ENCODE measurements at regions not wholly inside any gene's neighbourhood (a gene's known extent, or its start where the extent isn't known, plus 50 kb on each side); places are given as distances from the start of the nearest gene placed in this dataset.

- no peak overlapping the region for H3K4me3 ChIP-seq
- intact Hi-C loops (cut with DNase I; ENCODE audit: low total_unique reads), result no loop called here
Observed at GRCh38 chr20:10846766-10847165, 173.0 kb upstream of the JAG1 start.

GRCh38 chr20:10848810-10849370, 175.1 kb upstream of the JAG1 start:
- Histone ChIP-seq H3K4me3 (no peak overlapping the region), H3K4me1 (no peaks in the 10 kb centered on the region), H3K9me3 (no peaks in the 10 kb centered on the region), H3K27me3 (no peaks in the 10 kb centered on the region), H3K27ac (peak overlapping the region in 1 of 2 donors; percentile 57), H3K36me3 (no peaks in the 10 kb centered on the region)
- DNase-seq, result peak; percentile 28 to 35
- intact Hi-C loops (cut with DNase I; ENCODE audit: low total_unique reads), result no loop called here
- no peak for TF ChIP-seq CTCF (IDR thresholded peaks at IDR 0.05)
- no peak for TF ChIP-seq POLR2A (IDR thresholded peaks at IDR 0.05)

More at GRCh38 chr20:10846766-10847165, 173.0 kb upstream of the JAG1 start:
- TF ChIP-seq CTCF (IDR thresholded peaks at IDR 0.05) (no peak), POLR2A (IDR thresholded peaks at IDR 0.05) (no peak)
- no peaks in the 10 kb centered on the region for H3K27me3 ChIP-seq
- DNase-seq, result no peak
- H3K36me3 ChIP-seq, result no peaks in the 10 kb centered on the region
- H3K27ac ChIP-seq, result no peak overlapping the region
- H3K9me3 ChIP-seq, result no peaks in the 10 kb centered on the region
- H3K4me1 ChIP-seq, result no peaks in the 10 kb centered on the region

GRCh38 chr20:10853176-10853575, 179.4 kb upstream of the JAG1 start:
- TF ChIP-seq CTCF (IDR thresholded peaks at IDR 0.05) (no peak), POLR2A (IDR thresholded peaks at IDR 0.05) (no peak)
- intact Hi-C loops (cut with DNase I; ENCODE audit: low total_unique reads), result no loop called here
- peaks cover 0 to 11% of the 10 kb centered on the region in 2 donors for H3K4me1 ChIP-seq
- no peak overlapping the region for H3K4me3 ChIP-seq
- H3K36me3 ChIP-seq, result no peaks in the 10 kb centered on the region
- DNase-seq, result no peak
- H3K9me3 ChIP-seq, result no peaks in the 10 kb centered on the region
- no peaks in the 10 kb centered on the region for H3K27me3 ChIP-seq
- no peak overlapping the region for H3K27ac ChIP-seq

- Histone ChIP-seq H3K4me1 (peaks cover 0 to 11% of the 10 kb centered on the region in 2 donors), H3K27ac (no peak overlapping the region), H3K4me3 (no peak overlapping the region), H3K9me3 (no peaks in the 10 kb centered on the region), H3K36me3 (no peaks in the 10 kb centered on the region), H3K27me3 (no peaks in the 10 kb centered on the region)
- no peak for TF ChIP-seq CTCF (IDR thresholded peaks at IDR 0.05)
- no peak for TF ChIP-seq POLR2A (IDR thresholded peaks at IDR 0.05)
- intact Hi-C loops (cut with DNase I; ENCODE audit: low total_unique reads), result no loop called here
- DNase-seq, result no peak
Observed at GRCh38 chr20:10853731-10854130, 179.9 kb upstream of the JAG1 start.

GRCh38 chr20:10854976-10855375, 181.2 kb upstream of the JAG1 start:
- H3K36me3 ChIP-seq, result no peaks in the 10 kb centered on the region
- intact Hi-C loops (cut with DNase I; ENCODE audit: low total_unique reads), result no loop called here
- DNase-seq, result no peak

More at GRCh38 chr20:10854976-10855375, 181.2 kb upstream of the JAG1 start:
- Histone ChIP-seq H3K9me3 (no peaks in the 10 kb centered on the region), H3K27ac (no peak overlapping the region), H3K4me3 (no peak overlapping the region), H3K4me1 (peaks cover 0 to 11% of the 10 kb centered on the region in 2 donors), H3K27me3 (no peaks in the 10 kb centered on the region)
- no peak for TF ChIP-seq POLR2A (IDR thresholded peaks at IDR 0.05)
- no peak for TF ChIP-seq CTCF (IDR thresholded peaks at IDR 0.05)

All from uterus (tissue), 3 donors.